Transverse colon (tissue), 4 donors: ENCODE measurements at regions not wholly inside any gene's neighbourhood (a gene's known extent, or its start where the extent isn't known, plus 50 kb on each side); places are given as distances from the start of the nearest gene placed in this dataset.

Experiments
- DNase-seq: peaks from one replicate; pipeline ENCODE4 v3.0.0-alpha.2; 2019
- H3K27ac ChIP-seq, 4 donors: fragments of 200-600 bp; sonication (generic); 2 replicates each; pipeline ENCODE4 v1.5.1; 2016 to 2018; ENCODE audit warnings: inconsistent platforms in 4 of 4
- H3K27me3 ChIP-seq: fragments of 200-600 bp; sonication (generic); 2 replicates; pipeline ENCODE4 v1.5.1; 2017; ENCODE audit warnings: inconsistent platforms
- H3K36me3 ChIP-seq, 4 donors: fragments of 200-600 bp; sonication (generic); 2 replicates each; pipeline ENCODE4 v1.5.1; 2017 to 2019; ENCODE audit warnings: inconsistent platforms in 4 of 4
- H3K4me1 ChIP-seq, 4 donors: fragments of 200-600 bp; sonication (generic); 2 replicates each; pipeline ENCODE4 v1.5.1; 2017 to 2020; ENCODE audit warnings: inconsistent platforms in 4 of 4
- H3K4me3 ChIP-seq, 4 donors: fragments of 200-600 bp; sonication (generic); 1 replicate in 1 of 4; 2 replicates in 3 of 4; pipeline versions ENCODE4 v1.5.1 to v1.6.1; 2017 to 2019; ENCODE audit warnings: inconsistent platforms in 4 of 4
- H3K9me3 ChIP-seq, 2 donors: fragments of 200-600 bp; sonication (generic); 2 replicates each; pipeline ENCODE4 v1.5.1; 2017 to 2019; ENCODE audit warnings: inconsistent platforms in 2 of 2
- EP300 ChIP-seq: sonication (generic); formaldehyde crosslinking; IDR thresholded peaks from one replicate; pipeline ENCODE4 v1.6.1; 2017; ENCODE audit warnings: antibody characterized with exemption, low read depth
- POLR2A ChIP-seq: fragments of 450-650 bp; IDR thresholded peaks from one replicate; pipeline ENCODE4 v1.6.1; 2016; ENCODE audit warnings: antibody characterized with exemption, mild to moderate bottlenecking, moderate library complexity
- POLR2AphosphoS5 ChIP-seq, 3 donors: sonication (generic); formaldehyde crosslinking; IDR thresholded peaks; one replicate each; pipeline ENCODE4 v1.6.1; 2016; ENCODE audit warnings: antibody characterized with exemption in 3 of 3
- WGBS, 2 donors: methylation state at CpG; one replicate each; pipeline ENCODE4 v1.1.5; 2018; ENCODE audit warnings: low coverage in 1 of 2; 5-methylcytosine and 5-hydroxymethylcytosine counted together
- in situ Hi-C, 4 donors: fragments of 200-750 bp; cut with MboI; loops; one replicate each; pipeline versions ENCODE4 v1.15.0 to v1.15.1; 2017; ENCODE audit warnings: low sequenced_read_pairs in 3 of 4, low pct_ligation_motif_present in 1 of 4, low pct_unique_long_range_greater_than_20kb in 1 of 4
- intact Hi-C: fragments of 100-400 bp; cut with DNase I; formaldehyde crosslinking; loops from one replicate; pipeline ENCODE4 v1.15.1; 2023; ENCODE audit warnings: low total_unique reads
- TF ChIP-seq, protein P1 (sequence below), 5 experiments: fragments of 200-600 bp in 3 of 5; fragments of 450-650 bp in 2 of 5; sonication (generic) in 3 of 5; IDR thresholded peaks; 1 replicate in 2 of 5; 2 replicates in 3 of 5; pipeline ENCODE4 v1.5.1; 2016 to 2017; ENCODE audit warnings: antibody characterized with exemption in 5 of 5, inconsistent platforms in 3 of 5, mild to moderate bottlenecking in 2 of 5, moderate library complexity in 1 of 5

DNA sequence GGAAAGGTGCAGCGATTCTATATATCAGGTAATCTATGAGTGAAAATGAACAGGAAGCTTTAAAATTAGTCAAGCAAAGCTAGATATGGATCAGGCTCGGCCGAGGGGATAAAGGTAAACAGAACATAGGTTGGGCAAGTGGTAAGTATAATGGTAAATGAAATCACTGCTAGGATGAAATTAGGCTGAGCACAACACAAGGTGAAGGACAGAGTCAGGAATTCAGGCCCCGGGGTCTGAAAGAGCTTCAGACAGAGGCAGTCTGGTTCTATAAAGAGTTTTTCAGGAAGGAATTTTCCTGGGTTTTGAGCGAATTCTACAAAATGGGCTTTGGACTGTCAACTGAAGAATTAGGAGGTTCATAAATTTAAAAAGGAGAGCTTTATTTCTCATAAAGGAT is 513.2 kb upstream of the CDH2 start:
- intact Hi-C loops, result no loop called here
- in situ Hi-C loops, result no loop called here
- no peaks in the 10 kb centered on the region for H3K9me3 ChIP-seq

DNA sequence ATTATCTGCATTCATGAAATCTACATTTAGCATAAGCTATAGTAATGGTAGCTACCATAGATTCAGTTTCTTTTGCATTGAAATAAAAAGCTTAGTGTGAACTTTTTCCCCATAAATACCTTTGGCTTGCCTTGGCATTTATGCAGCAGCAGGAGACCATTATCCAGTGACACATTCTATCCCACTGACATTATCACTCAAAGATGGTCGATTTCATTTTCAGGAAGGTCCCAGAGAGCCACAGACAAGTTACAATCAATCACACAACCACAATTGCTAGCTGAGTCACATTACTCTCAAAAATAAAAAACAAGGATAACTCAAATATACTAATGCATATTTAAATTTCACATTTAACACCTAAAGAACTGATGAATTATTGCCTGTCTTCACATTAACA is 512.7 kb upstream of the CDH2 start:
- Histone ChIP-seq H3K4me3 (no peak overlapping the region), H3K27me3 (no peaks in the 10 kb centered on the region), H3K27ac (no peak overlapping the region), H3K9me3 (no peaks in the 10 kb centered on the region), H3K36me3 (no peaks in the 10 kb centered on the region), H3K4me1 (no peaks in the 10 kb centered on the region)
- intact Hi-C loops, result no loop called here
- no peak for DNase-seq
- in situ Hi-C loops, result no loop called here
- WGBS, 2 donors, result 29 to 44% methylated on average over 1 of the region's 1 CpG
- no peak for TF ChIP-seq POLR2A
- no peak for TF ChIP-seq POLR2AphosphoS5 (IDR thresholded peaks at IDR 0.05)
- no peak for TF ChIP-seq EP300

More for the DNA sequence above, 513.2 kb upstream of the CDH2 start:
- no peaks in the 10 kb centered on the region for H3K36me3 ChIP-seq
- TF ChIP-seq POLR2A (no peak), EP300 (no peak), POLR2AphosphoS5 (IDR thresholded peaks at IDR 0.05) (no peak)
- TF ChIP-seq, protein P1, sequence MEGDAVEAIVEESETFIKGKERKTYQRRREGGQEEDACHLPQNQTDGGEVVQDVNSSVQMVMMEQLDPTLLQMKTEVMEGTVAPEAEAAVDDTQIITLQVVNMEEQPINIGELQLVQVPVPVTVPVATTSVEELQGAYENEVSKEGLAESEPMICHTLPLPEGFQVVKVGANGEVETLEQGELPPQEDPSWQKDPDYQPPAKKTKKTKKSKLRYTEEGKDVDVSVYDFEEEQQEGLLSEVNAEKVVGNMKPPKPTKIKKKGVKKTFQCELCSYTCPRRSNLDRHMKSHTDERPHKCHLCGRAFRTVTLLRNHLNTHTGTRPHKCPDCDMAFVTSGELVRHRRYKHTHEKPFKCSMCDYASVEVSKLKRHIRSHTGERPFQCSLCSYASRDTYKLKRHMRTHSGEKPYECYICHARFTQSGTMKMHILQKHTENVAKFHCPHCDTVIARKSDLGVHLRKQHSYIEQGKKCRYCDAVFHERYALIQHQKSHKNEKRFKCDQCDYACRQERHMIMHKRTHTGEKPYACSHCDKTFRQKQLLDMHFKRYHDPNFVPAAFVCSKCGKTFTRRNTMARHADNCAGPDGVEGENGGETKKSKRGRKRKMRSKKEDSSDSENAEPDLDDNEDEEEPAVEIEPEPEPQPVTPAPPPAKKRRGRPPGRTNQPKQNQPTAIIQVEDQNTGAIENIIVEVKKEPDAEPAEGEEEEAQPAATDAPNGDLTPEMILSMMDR (IDR thresholded peaks at IDR 0.05), result no peak
- WGBS, 2 donors, result 50 to 65% methylated on average over 3 to 5 of the region's 5 CpGs
- no peaks in the 10 kb centered on the region for H3K27me3 ChIP-seq
- no peak for DNase-seq
- no peak overlapping the region for H3K4me3 ChIP-seq
- H3K4me1 ChIP-seq, result no peaks in the 10 kb centered on the region
- H3K27ac ChIP-seq, result no peak overlapping the region

DNA sequence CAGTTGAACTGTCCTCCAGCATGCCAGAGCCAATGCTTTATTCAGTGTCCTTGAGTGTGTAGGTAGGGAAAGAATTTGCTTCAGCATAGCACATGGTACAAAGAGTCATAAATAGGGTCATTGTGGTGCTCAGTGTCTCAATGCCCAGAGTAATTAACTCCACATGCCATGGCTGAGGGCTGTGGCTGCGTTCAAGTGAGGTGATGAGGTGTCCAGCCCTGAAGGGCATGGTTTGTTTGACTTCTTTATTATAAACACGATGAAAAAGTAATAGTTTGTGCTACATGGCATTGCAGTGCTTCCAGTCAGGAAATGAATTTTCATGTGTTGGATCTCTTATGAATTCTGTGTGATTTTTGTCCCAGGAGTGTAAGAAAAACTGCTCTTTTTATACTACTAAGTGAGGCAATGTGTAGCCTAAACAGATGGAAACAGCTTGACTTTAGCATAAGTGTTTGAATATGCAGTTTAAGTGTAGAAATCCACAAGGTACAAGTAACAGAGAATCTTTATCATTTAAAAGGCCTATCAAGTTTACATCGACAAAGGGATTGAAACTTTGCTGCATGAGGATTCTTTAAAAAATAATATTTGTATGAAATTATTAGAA is 507.9 kb upstream of the CDH2 start:
- H3K9me3 ChIP-seq, result no peaks in the 10 kb centered on the region
- in situ Hi-C loops (no loop called here), intact Hi-C loops (no loop called here)
- no peak for TF ChIP-seq EP300
- TF ChIP-seq, protein P1 (IDR thresholded peaks at IDR 0.05), result no peak
- no peaks in the 10 kb centered on the region for H3K4me1 ChIP-seq
- H3K36me3 ChIP-seq, result no peaks in the 10 kb centered on the region
- no peaks in the 10 kb centered on the region for H3K27me3 ChIP-seq
- no peak overlapping the region for H3K27ac ChIP-seq
- 56 to 85% methylated on average over 1 to 3 of the region's 3 CpGs for WGBS, 2 donors
- DNase-seq, result no peak
- H3K4me3 ChIP-seq, result no peak overlapping the region

- no peaks in the 10 kb centered on the region for H3K9me3 ChIP-seq
- DNase-seq, result no peak
- TF ChIP-seq EP300 (no peak), POLR2A (no peak), POLR2AphosphoS5 (IDR thresholded peaks at IDR 0.05) (no peak)
- TF ChIP-seq, protein P1 (IDR thresholded peaks at IDR 0.05), result no peak
- intact Hi-C loops (no loop called here), in situ Hi-C loops (no loop called here)
- H3K27ac ChIP-seq, result no peak overlapping the region
- H3K4me3 ChIP-seq, result no peak overlapping the region
- H3K27me3 ChIP-seq, result no peaks in the 10 kb centered on the region
- H3K36me3 ChIP-seq, result no peaks in the 10 kb centered on the region
- H3K4me1 ChIP-seq, result no peaks in the 10 kb centered on the region
Observed at GRCh38 chr18:28682912-28683311, 506.0 kb upstream of the CDH2 start.

- in situ Hi-C loops, result loop anchor here in 1 of 4 donors (25.0 kb wide), 1 partner anchor 118 kb away; no protein-coding TSS in a partner anchor
- intact Hi-C loops, result no loop called here
- TF ChIP-seq POLR2AphosphoS5 (IDR thresholded peaks at IDR 0.05), result no peak
- TF ChIP-seq POLR2A, result no peak
Observed at GRCh38 chr18:28669165-28669564, 492.2 kb upstream of the CDH2 start.

More at GRCh38 chr18:28669165-28669564, 492.2 kb upstream of the CDH2 start:
- H3K27ac ChIP-seq, result no peak overlapping the region
- H3K9me3 ChIP-seq, result no peaks in the 10 kb centered on the region
- H3K4me1 ChIP-seq, result no peaks in the 10 kb centered on the region
- H3K36me3 ChIP-seq, result no peaks in the 10 kb centered on the region
- no peaks in the 10 kb centered on the region for H3K27me3 ChIP-seq
- 86 to 92% methylated on average over 1 of the region's 1 CpG for WGBS, 2 donors
- no peak overlapping the region for H3K4me3 ChIP-seq
- no peak for DNase-seq
